Right lobe of liver (tissue), 4 donors: ENCODE measurements at regions not wholly inside any gene's neighbourhood (a gene's known extent, or its start where the extent isn't known, plus 50 kb on each side); places are given as distances from the start of the nearest gene placed in this dataset.

Experiments used
- CTCF ChIP-seq, 4 donors: fragments of 200-600 bp in 3 of 4; fragments of 450-650 bp in 1 of 4; IDR thresholded peaks; one replicate each; pipeline versions ENCODE4 v1.5.1 to v1.8.0; 2016 to 2022; ENCODE audit warnings: antibody characterized with exemption in 4 of 4, mild to moderate bottlenecking in 2 of 4
- POLR2A ChIP-seq: fragments of 450-650 bp; IDR thresholded peaks from one replicate; pipeline ENCODE4 v1.6.1; 2017; ENCODE audit warnings: antibody characterized with exemption, mild to moderate bottlenecking
- donor health status: DM: no; HTN: no; CAD: no.
- donor health status: DM: no; HTN: no; CAD: no.
- donor health status: DM: no; HTN: yes; CAD: no.

GRCh38 chr5:24428345-24428744, 216.4 kb downstream of the CDH10 start:
- TF ChIP-seq POLR2A (no peak), CTCF (IDR thresholded peaks at IDR 0.05) (no peak)
